HG03342 (cell line): ENCODE measurements at regions not wholly inside any gene's neighbourhood (a gene's known extent, or its start where the extent isn't known, plus 50 kb on each side); places are given as distances from the start of the nearest gene placed in this dataset.
"Not testable (repeated sequence)": the region's sequence is repeated elsewhere in the genome, so short reads cannot be mapped to it uniquely, and the experiment has no call there.

ENCODE experiments used
- ATAC-seq: cut with Tn5 transposase; IDR thresholded peaks from one replicate; pipeline ENCODE4 v1.9.1; 2021; ENCODE audit warnings: mild to moderate bottlenecking, moderate library complexity; ENCODE audit not compliant: unreplicated experiment

GRCh38 chr1:58206749-58207148 lies 339.8 kb downstream of the OMA1 start:
- ATAC-seq = no peak

GRCh38 chr1:58204284-58204683 lies 342.2 kb downstream of the OMA1 start:
- no peak for ATAC-seq

GRCh38 chr1:58201492-58202106 lies 344.9 kb downstream of the OMA1 start:
- no peak for ATAC-seq

- no peak for ATAC-seq
These were observed 346.1 kb downstream of the OMA1 start for GRCh38 chr1:58200437-58200836.

- ATAC-seq = no peak
These were observed 348.7 kb downstream of the OMA1 start for GRCh38 chr1:58197811-58198210.

GRCh38 chr1:58190267-58190988 lies 356.1 kb downstream of the OMA1 start:
- no peak for ATAC-seq

GRCh38 chr1:58189453-58189852 lies 357.1 kb downstream of the OMA1 start:
- ATAC-seq = no peak

- ATAC-seq = no peak
These were observed 363.2 kb downstream of the OMA1 start for GRCh38 chr1:58183286-58183685.

- ATAC-seq = no peak
These were observed 366.0 kb downstream of the OMA1 start for GRCh38 chr1:58180537-58180936.

GRCh38 chr1:58169160-58169559 lies 377.4 kb downstream of the OMA1 start:
- ATAC-seq = not testable (repeated sequence)

GRCh38 chr1:58167131-58167530 lies 379.4 kb downstream of the OMA1 start:
- not testable (repeated sequence) for ATAC-seq

GRCh38 chr1:58166417-58166816 lies 380.1 kb downstream of the OMA1 start:
- ATAC-seq = no peak

GRCh38 chr1:58165073-58165472 lies 381.5 kb downstream of the OMA1 start:
- ATAC-seq = peak; percentile 56

GRCh38 chr1:58162952-58163550 lies 383.5 kb downstream of the OMA1 start:
- no peak for ATAC-seq

- ATAC-seq = no peak
These were observed 387.1 kb downstream of the OMA1 start for GRCh38 chr1:58159434-58159830.

- ATAC-seq = no peak
These were observed 387.8 kb downstream of the OMA1 start for GRCh38 chr1:58158506-58159433.

- no peak for ATAC-seq
These were observed 388.5 kb downstream of the OMA1 start for GRCh38 chr1:58158016-58158415.

GRCh38 chr1:58157256-58157655 lies 389.3 kb downstream of the OMA1 start:
- ATAC-seq = no peak

GRCh38 chr1:58156831-58157230 lies 389.7 kb downstream of the OMA1 start:
- ATAC-seq = no peak

GRCh38 chr1:58156124-58156468 lies 390.4 kb downstream of the OMA1 start:
- peak; percentile 77 for ATAC-seq

- ATAC-seq = peak; percentile 43
These were observed 391.0 kb downstream of the OMA1 start for GRCh38 chr1:58155418-58156123.
